Left renal pelvis (tissue), 4 donors: ENCODE measurements at regions not wholly inside any gene's neighbourhood (a gene's known extent, or its start where the extent isn't known, plus 50 kb on each side); places are given as distances from the start of the nearest gene placed in this dataset.
"Not testable (repeated sequence)": the region's sequence is repeated elsewhere in the genome, so short reads cannot be mapped to it uniquely, and the experiment has no call there.

Experiments
- DNase-seq, 4 donors: peaks; one replicate each; pipeline ENCODE4 v3.0.0-alpha.2; 2013; ENCODE audit warnings: low read depth in 4 of 4, low spot score in 3 of 4

DNA sequence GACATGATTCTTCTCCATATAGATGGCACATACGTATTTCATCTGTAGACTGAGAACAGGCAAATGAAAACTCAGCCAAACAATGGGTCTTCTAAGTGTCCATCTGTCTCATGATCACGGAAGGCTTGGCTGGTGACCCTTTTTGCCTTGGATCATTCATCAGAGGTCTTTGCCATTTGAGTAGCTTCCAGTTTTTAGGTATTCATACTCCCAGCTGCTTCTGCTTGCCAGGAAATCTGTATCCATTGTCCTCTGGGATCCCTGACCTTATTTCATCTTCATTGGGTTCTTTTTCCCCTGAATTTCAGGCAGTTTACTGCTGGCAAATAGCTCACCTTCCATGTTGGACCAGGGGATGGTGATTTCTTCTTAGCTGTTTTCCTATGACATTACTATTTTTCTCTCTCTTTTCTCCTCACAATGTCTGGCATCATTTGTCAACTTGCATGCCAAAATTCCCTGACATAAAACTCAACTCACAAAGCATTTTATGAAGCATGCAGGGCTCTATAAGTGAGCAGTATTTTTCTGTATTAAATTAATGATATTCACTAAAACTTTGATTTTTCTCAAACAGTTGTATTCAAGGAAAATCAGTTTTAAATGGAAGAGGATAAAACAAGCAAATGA, 241.2 kb downstream of the DNAJB9 start:
- no peak for DNase-seq

DNA sequence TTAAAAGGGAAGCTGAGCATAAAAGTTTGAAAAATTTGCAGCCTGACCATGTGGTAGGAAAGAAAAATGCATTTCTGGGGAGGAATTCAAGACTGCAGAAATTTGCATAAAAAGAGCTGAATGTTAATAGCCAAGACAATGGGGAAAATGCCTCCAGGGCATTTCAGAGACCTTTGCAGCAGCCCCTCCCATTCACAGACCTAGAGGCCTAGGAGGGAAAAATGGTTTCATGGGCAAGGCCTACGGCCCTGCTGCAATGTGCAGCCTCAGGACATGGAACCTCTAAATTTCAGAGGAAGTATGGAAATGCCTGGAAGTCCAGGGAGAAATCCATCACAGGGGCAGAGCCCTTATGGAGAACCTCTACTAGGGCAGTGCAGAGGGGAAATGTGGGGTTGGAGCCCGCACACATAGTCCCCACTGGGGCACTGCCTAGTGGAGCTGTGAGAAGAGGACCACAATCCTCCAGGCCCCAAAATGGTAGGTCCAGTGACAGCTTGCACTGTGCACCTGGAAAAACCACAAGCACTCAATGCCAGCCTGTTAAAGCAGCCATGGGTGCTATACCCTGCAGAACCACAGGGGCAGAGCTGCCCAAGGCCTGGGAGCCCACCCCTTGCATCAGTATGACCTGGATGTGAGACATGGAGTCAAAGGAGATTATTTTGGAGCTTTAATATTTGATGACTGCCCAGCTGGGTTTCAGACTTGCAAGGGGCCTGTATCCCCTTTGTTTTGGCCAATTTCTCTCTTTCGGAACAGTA, 243.8 kb downstream of the DNAJB9 start:
- no peak for DNase-seq

DNA sequence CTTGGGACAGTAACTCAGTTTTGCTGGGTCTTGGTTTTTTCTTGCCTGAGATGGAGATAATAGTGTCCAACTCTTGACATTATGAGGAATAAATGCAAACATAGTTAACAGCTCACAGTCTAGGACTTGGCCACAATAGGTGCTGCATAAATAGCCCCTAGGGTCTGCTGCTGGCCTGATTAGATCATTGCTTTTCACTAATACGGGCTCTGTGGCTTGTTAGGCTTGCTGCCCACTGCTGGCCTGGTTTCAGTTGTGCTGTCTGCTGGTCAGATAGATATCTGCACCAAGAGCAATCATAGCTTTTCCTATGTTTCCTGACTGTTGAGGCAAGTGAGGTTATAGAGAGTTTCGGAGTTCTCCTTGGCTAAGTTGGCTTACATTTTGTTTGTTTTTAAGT, 246.1 kb downstream of the DNAJB9 start:
- no peak for DNase-seq

DNA sequence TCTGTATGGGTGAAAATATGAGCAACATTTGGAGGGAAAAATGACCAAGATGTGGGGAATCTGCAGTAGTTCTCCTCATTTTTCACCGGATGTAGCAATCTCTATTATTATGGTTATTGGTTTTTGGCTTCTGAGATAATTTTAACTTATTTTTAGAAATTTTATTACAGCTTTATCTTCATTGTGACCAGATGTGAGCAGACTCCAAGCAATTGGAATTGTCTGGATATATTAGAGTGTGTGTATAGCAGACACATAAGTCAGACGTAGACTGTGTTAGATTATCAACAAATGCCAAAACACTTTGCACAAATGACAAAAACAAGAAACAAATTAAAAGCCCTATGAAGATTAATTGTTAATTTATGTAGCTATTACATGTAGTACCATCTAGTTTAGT, 249.1 kb downstream of the DNAJB9 start:
- DNase-seq = no peak

DNA sequence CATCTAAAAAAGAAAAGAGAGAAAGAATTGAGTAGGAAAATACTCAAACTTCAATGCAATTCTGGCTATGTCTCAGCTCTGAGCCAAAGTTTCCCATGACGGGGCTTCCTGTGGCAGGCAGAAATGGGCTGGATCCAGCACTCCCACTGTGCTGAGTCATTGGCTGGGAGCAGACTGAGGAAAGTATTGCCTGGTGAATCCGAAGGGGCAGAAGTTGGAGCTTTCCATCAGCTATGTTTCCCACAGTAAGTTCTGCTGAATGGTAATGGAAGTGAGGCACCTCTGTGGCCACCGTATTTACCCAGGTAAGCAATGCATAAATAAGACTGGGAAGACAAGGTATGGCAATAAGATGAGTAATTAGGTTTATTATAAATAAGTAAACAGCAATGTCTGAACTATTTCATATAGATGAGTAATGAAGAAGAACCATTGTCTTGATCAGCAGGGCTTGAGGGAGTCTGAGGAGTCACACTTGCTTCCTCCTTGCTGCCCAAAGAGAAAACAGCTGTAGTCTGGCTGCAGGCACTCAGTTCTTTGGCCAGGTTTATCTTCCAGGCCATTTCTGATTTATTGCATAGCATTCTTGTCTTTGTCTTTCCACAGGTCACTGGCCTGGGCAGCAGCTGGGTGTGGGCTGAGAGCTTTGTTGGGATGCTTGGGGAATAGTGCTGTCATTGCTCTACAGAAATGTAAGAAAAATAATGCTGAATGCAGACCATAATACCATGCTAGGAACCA, 255.3 kb downstream of the DNAJB9 start:
- DNase-seq = peak in 1 of 4 donors; percentile 14

DNA sequence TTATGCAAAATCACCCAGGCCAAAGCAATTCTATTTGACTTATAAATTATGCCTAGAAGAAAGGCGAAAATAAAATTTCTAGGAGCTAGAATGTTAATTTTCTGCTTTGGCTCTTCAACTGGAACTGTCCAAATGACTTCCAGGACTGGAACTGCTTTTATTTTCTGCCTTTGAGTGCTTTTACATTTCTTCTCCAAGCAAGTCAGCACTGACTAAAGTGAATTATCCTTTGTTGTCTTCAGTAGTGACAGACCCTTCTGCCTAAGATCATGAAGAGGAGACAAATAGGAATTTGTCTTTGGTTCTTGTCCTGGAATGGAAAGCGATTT, 255.9 kb downstream of the DNAJB9 start:
- no peak for DNase-seq

DNA sequence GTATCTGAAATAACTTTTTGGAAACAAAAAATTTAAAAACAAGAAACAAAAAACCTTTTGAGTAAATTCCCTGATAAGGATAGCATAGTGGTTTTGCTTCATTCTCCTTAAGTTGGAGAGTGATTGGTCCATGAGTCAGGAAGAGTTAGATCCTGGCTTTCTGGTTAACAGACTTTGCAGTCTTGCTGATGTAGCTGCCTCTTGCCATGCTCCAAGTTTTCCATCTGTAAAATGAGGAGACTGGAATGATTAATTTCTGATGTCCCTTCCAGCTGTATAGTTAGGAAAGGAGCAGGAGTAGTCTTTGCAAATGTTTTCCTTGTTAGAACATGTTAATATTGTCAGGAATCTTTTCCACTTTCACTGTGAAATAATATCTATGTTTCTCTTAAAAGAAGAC, 266.6 kb downstream of the DNAJB9 start:
- no peak for DNase-seq

DNA sequence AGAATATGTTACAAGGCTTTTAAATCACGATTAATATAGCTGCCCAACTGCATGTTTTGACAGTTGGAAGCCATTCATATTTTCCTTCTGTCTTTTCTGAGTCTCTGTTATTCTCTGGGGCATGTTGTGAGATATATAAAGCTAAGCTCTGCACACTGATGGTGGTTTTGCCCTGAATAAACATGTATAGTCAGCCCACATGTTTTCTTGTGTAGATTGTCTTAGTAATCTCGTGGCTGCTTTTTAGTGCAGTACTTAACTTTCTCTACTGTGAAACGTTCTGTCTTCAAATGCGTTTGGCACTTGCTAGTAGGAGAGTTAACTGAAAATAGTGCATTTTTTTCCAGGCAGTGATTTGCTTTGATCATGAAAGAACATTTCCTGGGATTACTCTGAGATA, 268.5 kb downstream of the DNAJB9 start:
- no peak for DNase-seq

DNA sequence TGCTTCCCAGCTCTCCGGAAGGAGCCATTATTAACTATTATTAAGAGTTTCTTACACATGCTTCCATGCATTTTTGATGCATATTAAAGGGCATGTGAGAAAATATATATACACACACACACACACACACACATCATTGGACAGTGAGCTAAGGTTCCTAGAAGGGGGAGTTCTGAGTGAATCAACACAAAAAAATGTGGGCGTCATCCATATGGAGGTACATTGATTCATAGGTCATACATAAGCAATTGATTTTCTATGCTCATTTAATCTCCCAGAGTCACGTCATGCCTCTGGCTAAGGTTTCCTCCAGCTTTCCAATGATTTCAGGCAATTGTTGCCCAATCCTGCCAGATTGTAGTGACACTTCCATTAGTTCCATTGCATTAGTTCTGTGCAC, 269.4 kb downstream of the DNAJB9 start:
- DNase-seq = no peak

DNA sequence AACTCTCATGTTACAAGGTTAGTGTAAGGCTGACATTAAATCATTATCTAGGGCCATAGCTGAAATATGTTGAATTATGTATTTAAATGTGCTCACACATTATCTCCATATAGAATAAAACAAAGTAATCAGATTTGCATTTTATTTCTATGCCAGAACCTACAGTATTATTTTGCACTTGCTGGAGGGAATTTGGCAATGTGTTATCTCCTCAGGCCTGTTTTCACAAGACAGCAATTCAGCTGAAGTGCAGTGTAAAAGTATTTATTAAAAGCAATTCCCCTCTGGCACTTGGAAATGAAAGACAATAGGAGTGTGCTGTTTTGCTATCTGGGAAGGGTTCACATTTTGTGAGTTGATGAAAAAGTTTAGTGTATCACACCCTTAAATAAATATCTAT, 276.3 kb downstream of the DNAJB9 start:
- DNase-seq = no peak

DNA sequence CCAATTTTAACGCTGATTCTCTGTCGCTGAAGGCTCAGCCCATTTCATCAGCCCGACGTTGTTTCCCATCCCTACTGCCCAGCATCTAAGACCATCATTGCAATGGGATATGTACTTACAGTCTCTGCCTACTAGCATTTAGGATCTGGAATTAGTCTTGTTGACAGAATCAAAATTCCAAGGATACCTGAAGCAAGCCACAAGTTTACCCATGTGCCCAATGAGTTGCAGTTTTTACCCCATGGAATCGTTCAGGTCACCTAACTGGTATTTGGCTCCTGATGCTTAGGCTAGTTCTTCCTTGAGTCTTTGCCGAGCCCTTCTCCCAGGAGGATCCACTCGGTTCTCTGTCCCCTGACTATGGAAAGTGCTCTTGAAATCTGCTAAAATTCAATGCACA, 276.8 kb downstream of the DNAJB9 start:
- no peak for DNase-seq

DNA sequence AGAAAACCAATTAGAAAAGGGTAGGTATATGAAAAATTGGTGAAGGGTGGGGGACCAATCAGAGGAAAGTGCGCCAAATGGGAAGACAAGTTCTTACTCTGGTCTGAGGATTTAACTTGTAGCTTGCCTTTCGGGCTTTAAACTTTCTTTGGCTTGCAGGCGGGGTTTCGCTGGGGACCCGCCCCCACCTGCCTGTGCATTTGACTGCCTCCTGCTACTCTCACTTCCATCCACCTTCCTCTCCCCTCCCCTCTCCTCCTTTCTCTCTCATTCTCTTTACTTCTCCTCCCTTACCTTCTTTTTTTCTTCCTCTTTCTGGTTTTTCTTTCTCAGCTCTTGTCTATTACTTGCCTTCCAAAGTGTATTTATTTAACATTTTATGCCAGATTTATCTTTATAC, 278.8 kb downstream of the DNAJB9 start:
- no peak for DNase-seq

DNA sequence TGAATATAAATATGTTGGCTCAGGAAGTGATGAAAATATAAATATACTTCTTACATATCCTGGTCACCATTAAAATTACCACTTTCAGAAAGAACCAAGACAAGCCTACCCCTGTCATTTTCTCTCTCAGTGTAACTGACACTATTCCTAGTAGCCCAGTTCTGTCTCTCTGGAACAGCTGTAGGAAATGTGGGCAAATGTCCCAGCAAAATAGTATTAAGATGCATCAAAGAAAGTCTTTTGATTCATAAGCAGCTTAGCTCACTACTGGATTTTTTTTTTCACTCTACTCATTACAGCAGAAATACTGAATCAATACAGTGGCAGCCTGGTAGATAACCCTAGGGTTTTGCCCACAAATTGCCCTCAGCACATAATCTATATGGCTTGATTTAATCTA, 290.9 kb downstream of the DNAJB9 start:
- no peak for DNase-seq

DNA sequence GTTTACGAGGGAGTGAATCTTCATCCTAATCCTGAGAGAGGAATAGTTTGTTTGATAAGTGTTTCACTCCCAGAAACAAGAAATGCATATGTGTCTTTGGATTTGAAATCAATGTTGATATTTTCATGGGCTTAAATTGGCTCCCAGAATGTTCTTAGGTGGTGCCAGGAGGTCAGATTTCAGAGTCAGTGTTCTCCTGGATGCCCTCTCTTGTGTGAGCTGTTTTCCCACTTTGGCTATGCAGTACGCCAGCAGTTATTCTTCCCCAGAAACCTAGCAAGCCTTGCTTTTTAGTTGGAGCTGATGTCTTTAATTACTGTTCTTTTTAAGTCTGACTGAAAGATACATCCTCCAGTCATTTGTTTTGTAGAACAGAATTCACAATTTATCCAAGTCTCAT, 291.4 kb downstream of the DNAJB9 start:
- no peak for DNase-seq

DNA sequence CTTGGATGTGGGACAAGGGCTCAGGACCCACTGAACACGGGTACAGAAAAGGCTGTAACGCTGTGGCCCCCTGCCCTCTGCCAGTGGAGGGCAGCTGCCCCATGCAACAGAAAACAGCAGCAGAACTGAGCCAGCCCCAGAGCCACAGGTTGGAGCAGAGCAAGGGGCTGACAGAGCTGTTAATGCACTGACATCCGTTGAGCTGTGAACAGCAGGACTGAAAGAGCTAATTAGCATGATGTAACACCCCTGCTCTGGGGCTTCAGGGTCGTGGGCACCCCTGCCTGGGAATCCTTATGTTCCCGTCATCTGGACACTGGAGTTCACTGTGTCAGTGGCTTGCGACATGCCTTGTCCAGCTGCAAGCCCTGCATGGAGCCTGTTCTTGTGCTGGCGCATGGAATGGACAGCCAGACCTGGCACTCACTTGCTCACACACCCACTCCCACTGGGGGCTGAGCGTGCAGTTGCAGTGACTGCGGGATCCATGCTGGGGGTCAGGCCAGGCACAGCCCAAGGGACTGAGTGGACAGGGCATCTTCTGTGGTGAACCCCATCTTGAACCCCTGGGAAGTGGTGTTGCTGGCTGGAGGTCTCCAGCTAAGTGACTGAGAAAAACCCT, 293.7 kb downstream of the DNAJB9 start:
- no peak for DNase-seq

DNA sequence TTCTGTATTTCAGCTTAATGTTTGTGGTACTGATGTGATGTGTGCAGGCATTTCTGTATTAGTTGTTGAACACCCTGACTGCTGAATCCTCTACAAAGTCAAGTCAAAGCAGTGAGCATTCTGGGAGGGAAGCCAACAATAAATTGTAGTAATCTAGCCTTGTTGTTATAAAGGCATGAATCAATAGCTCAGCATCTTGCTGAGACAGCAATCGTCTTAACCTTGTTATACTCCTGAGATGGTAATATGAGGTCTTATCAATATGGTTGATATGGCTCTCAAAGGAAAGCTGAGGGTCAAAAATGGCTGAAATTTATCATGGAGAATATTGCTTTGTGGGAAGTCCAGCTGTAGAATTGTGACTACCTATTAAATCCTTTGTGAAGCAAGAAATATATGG, 299.4 kb downstream of the DNAJB9 start:
- no peak for DNase-seq

DNA sequence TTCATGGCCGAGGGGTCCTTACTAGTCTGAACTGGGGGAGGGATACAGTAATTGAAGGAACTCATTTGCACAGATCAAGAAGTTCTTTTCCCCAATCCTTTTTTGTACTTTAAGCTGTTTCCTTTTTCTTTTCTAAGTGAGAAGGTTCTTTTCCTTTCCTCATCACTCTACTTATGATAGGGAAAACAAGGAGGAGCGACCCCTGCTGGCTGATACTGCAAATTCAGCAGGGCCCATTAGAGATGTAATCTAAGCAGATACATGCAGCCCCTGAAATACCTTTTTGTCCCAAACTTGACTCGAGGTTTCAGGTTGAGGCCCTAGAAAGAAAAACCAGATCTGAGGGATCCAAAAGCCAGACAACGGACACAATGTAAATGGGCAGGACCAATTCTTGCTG, 305.5 kb downstream of the DNAJB9 start:
- DNase-seq = no peak

DNA sequence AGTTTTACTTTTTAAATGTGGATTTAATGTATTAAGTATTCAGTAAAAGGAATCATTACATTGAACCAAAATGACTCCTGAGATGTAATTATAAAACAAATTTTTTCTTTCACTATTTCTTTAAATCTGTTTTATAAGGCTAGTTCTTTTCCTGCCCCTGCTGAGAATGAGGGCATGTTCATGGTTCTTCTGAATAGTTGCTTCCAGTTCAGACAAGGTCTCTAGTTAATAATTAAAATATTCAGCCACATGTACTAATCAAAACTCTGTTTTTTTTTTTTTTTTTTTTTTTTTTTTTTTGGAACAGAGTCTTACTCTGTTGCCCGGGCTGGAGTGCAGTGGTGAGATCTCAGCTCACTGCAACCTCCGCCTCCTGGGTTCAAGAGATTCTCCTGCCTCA, 321.2 kb downstream of the DNAJB9 start:
- no peak for DNase-seq

DNA sequence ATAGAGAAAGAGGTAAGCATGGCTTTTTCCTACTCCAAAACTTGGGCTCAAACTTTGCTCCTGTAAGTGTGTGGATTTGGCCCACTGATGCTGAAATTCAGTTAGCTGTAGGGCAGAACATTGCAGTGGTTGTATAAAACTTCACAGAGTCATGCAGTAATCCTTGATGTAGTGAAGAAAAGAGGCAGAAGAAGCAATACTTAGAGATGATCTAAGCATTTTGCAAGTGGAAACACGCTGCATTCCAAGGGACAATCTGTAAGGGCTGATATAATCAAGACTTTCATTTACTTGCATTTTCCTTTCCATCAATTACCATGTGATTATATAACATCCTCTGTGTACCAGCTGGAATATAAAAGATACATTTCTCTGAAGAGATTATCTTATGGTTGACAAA, 338.8 kb downstream of the DNAJB9 start:
- DNase-seq = no peak

DNA sequence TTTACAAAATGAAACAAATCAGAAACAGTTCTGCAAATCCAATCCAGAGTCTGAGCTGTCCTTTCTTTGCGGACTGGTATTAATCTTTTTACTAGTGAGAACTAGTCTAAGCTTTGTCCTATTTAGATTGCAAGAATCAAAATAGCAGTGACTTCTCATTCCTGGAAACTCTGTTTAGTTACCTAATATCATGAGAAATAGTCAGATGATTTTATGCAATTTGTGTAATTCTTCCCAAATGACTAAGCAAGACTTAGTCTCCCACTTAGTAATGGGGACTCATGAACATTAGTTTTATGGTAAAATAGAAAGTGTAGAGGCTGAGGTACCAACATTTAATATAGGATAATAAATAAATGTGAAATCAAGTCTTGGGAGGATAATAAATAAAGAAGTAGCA, 341.3 kb downstream of the DNAJB9 start:
- no peak for DNase-seq

DNA sequence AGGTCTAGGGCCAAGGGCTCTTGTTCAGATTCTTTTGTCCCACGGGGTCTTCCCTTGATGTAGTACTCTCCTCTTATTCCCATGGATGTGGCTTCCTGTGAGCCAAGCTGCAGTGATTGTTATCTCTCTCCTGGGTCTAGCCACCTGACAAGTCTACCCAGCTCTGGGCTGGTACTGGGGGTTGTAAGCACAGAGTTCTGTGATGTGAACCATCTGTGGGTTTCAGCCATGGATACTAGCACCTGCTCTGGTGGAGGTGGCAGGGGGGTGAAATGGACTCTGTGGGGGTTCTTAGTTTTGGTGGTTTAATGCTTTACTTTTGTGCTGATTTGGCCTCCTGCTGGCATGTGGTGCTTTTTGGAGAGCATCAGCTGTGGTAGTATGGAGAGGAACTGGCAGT, 350.8 kb downstream of the DNAJB9 start:
- no peak for DNase-seq

DNA sequence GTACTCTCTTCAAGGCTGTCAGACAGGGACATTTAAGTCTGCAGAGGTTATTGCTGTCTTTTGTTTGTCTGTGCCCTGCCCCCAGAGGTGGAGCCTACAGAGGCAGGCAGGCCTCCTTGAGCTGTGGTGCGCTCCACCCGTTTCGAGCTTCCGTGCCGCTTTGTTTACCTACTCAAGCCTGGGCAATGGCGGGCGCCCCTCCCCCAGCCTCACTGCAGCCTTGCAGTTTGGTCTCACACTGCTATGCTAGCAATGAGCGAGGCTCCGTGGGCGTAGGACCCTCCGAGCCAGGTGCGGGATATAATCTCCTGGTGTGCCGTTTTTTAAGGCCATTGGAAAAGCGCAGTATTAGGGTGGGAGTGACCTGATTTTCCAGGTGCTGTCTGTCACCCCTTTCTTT, 373.4 kb downstream of the DNAJB9 start:
- DNase-seq = not testable (repeated sequence)
